ENCODE measurements at regions not wholly inside any gene's neighbourhood (a gene's known extent, or its start where the extent isn't known, plus 50 kb on each side); places are given as distances from the start of the nearest gene placed in this dataset.
"Not testable (repeated sequence)": the region's sequence is repeated elsewhere in the genome, so short reads cannot be mapped to it uniquely, and the experiment has no call there.

- ChIA-PET CTCF (interaction anchor here (0.6 kb wide), 1 partner anchor 1501 kb away, joined by 3 read pairs; no protein-coding TSS in a partner anchor), POLR2A (no interaction called here)
Observed at GRCh38 chr19:31057476-31057875, 291.8 kb downstream of the TSHZ3 start.

- ChIA-PET POLR2A (no interaction called here), CTCF (interaction anchor here (1.2 kb wide), 1 partner anchor 244 kb away, joined by 4 read pairs; no protein-coding TSS in a partner anchor)
Observed at GRCh38 chr19:31055454-31055853, 293.8 kb downstream of the TSHZ3 start.

DNA sequence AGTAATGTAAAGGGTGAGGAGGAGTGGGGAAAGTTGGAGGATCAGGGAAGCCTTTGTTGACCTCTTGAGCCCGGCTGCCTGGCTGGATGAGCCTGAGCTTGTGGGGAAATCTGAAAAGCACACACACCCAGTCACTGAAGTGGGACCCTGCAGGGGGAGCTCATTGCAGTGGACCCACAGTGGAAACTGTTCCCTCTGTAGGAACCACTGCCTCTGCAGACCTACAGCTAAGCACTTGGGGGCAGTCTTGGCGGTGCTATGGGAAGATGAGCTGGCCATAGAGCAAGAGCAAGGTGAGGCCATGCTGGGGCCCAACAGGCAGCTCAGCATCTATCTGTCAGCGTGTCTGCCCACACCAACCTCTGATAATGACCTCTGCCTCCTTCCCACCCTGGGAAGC, 294.8 kb downstream of the TSHZ3 start:
- ChIA-PET CTCF (interaction anchor here (1.2 to 1.4 kb wide), 3 partner anchors 300 to 1170 kb away, joined by 3 to 4 read pairs (median 3); no protein-coding TSS in a partner anchor), POLR2A (no interaction called here)

DNA sequence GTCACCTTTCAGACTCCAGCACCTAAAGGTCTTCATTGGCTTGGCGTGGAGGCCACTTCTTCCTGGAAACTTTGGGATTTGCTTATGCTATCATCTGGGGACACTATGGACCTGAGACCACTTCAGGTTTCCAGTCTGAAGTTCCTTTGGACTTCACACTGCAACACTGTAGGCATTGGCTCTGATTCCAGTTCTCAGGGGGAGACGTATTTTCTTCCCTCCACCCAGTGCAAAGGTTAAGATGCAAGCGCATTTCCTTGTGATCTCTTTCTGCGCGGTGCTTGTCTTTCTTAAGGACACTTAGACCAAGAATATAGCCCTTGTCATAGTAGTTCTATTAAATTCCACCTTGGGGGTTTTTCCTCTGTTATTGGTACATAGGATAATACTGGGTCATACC, 299.8 kb downstream of the TSHZ3 start:
- POLR2A ChIA-PET, result no interaction called here

DNA sequence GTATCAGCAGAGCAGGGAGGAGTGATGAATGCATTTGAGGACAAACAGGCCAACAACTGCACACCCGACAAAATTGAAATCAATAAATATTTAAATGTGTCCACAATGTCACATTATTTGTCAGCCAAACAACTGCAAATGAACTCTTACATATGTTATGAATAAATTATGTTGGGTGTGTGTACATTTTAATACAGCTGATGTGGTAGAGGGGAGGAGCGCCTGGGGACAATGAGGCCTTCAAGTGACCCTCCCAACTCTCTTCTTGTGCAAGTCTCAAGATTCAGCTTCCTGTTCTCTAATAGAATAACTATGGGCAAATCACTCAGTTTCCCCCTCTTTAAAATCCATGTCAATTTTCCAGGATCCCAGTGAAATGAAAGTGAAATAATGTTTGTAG, 303.2 kb downstream of the TSHZ3 start:
- CTCF ChIA-PET, result no interaction called here
- POLR2A ChIA-PET, result no interaction called here

More for the DNA sequence above, 299.8 kb downstream of the TSHZ3 start:
- CTCF ChIA-PET, result no interaction called here

- ChIA-PET POLR2A (no interaction called here), CTCF (no interaction called here)
Observed at GRCh38 chr19:31041461-31041860, 307.8 kb downstream of the TSHZ3 start.

DNA sequence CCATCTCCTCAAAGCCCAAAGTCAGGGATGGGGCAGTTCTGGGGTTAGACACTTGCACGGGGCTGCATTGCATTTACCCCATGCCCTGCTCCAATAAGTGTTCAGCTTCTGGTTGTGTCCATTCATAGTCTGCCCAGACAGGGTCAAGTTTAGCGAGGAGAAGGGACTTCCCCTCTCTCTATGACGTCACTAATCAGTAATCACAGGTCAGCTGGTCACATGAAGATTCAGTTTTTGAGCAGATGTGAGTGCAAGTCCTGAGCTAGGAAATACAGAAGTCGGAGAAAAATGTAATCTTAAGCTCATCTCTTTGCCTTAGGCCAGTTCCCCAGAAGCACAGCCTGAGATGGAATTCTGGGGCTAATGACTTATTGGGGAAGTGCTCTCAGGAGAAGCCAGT, 310.1 kb downstream of the TSHZ3 start:
- ChIA-PET POLR2A (no interaction called here), CTCF (no interaction called here)

DNA sequence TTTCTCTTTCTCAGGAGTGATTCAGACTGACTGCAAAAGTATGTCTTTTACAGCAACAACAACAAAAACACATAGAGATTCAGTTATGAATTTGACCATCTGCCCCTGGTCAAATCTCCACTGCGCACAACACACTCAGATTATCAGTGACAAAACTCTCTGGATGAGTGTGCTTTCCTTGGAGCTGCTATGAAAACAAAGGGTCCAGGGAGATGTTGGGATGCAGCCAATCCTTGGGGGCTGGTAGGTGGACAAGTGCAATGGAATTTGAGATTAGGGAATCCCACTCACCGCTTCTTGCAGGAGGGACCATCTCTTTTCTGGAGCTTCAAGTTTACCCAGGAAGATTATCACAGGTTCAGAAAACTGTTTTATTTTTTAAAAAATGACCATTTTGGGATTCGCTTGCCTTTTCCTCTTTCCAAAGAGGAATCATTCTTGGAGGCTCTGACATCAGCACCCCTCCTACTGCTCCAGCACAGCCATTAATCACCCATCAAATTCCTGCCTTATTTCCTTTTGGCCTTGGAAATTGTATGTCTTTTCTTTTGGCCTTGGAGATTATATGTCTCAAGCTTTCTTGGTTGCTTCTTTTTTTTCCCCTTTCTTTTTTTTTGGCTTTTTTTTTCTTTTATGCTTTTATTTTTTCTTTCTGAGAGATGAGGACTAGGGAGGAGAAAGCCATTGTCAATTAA, 311.8 kb downstream of the TSHZ3 start:
- ChIA-PET POLR2A (no interaction called here), CTCF (no interaction called here)

DNA sequence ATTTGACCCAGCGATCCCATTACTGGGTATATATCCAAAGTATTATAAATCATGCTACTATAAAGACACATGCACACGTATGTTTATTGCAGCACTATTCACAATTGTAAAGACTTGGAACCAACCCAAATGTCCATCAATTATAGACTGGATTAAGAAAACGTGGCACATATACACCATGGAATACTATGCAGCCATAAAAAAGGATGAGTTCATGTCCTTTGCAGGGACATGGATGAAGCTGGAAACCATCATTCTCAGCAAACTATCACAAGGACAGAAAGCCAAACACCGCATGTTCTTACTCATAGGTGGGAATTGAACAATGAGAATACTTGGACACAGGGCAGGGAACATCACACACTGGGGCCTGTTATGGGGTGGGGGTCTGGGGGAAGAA, 317.8 kb downstream of the TSHZ3 start:
- POLR2A ChIA-PET, CTCF ChIA-PET: not testable (repeated sequence)

DNA sequence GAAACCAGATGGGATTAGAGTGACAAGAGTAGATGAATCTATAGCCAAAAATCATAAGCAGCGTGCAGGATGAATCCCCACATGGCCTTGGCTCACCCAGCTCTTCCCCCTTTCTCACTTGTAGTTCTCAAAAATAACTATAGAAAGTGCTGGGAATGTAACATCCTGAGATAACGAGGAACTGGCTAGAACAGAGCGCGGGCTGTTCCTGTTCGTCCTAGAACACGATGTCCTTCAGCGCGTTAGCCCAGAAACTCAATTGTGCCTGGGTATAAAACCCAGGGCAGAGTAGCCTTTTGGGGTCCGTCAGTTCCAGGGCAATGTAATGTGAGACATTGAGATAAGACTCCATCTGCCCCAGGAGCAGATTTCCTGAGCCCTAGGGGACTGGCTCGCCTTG, 326.2 kb downstream of the TSHZ3 start:
- POLR2A ChIA-PET, result no interaction called here
- CTCF ChIA-PET, result no interaction called here

GRCh38 chr19:31018936-31019335, 330.3 kb downstream of the TSHZ3 start:
- POLR2A ChIA-PET, result no interaction called here
- CTCF ChIA-PET, result no interaction called here

- ChIA-PET POLR2A (no interaction called here), CTCF (no interaction called here)
Observed at GRCh38 chr19:31015778-31016177, 333.5 kb downstream of the TSHZ3 start.

- ChIA-PET CTCF (no interaction called here), POLR2A (no interaction called here)
Observed at GRCh38 chr19:31014668-31015067, 334.6 kb downstream of the TSHZ3 start.

DNA sequence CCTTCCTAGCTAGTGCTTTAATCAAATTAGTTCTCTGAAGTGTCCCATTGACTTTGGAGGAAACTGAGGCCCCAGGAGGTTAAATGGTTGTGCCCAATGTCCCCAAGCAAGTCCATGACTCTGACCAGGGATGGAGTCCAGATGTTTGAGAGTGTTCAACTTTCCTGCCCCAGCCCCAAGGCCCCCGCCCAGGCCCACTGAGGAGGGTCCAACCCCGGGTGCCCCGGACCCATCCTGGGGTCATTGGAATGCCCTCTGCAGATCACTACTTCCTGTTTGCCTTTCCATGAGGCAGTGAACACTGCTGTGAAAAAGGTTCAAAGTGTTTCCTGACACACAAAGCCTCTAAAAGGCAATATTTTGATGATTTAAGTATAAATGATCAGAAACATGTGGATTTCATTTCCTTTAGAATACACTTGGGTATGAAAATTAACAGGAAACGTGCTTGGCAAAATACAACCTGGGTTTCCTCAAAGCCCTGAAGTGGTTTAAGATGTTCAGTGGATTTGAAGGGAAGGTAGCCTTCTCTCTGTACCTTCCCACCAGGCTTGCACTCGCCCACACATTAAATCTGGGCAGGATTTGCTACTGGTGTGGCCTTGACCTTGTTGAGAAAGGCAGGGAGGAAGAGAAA, 335.7 kb downstream of the TSHZ3 start:
- ChIA-PET POLR2A (no interaction called here), CTCF (no interaction called here)

DNA sequence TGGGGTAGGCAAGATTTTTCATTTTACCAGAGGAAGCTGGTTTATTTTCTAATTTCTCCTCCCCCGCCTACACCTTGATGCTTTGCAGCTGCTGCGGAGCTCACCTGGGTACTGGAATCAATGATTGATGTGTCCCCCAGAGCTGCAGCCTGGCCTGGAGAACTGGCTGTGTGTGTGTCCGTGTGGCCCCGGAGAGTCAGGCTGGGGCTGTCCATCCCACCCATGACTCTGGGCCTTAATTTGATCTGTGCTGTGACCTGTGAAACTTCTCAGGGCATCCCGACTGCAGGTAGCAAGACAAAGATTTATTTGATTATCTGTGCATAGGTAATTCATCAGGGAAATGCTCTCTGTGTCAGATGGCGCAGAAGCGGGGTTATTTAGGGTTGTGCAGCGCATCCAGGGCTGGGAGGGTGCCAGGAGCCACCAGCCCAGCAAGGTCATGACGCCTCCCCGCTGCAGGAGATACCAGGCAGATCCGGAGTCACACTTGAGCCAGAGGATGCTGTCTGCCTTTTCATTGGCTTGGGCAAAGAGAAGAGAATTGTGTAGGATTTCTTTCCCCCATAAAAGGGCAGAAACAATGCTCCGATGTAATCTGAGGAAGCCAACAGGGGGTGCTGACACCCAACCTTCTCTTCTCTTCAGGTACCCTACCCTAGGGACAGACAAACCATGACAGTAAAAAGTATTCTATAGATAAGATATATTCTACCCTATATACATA, 346.6 kb downstream of the TSHZ3 start:
- CTCF ChIA-PET, result no interaction called here
- POLR2A ChIA-PET, result no interaction called here

DNA sequence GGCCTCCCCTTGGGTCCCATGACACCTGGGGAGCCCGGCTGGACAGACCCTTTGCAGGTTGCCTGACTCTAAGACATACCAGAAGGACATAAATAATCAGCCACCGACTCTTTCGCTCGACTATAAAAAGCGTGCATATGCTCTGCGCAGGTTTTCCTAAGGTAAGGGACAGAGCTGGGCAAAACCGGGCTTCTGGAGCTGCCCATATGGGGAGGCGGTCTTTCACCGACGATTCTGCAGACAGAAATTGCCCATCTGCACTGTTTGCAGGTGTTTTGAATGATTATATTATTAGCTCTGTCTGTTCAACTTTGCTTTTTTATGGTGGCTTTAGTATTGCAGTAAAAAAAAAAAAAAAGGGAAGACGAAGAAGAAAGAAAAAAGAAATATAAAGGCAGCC, 347.2 kb downstream of the TSHZ3 start:
- POLR2A ChIA-PET, result interaction anchor here (0.6 kb wide), 1 partner anchor 61 kb away, joined by 3 read pairs; no protein-coding TSS in a partner anchor
- CTCF ChIA-PET, result no interaction called here

GRCh38 chr19:31000913-31001312, 348.3 kb downstream of the TSHZ3 start:
- CTCF ChIA-PET, result no interaction called here
- POLR2A ChIA-PET, result no interaction called here

DNA sequence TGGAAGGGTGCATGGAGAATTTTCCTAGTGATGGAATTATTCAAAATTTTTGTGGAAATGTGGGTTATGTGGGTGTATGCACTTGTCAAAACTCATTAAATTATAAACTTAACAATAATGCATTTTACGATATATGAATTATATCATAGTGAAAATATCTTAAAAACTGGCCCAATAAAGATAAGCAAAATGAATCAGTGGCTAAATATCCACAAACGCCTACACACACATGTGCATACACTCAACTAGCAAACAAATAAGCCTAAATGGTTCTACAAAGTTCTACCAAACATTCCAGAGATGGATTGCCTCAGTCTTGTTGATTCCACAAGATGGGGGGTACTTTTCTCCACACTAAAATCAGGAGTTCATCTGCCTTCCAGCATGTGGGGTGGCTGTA, 349.5 kb downstream of the TSHZ3 start:
- POLR2A ChIA-PET, result no interaction called here

GRCh38 chr19:30997222-30997621, 352.0 kb downstream of the TSHZ3 start:
- CTCF ChIA-PET, result no interaction called here
- POLR2A ChIA-PET, result no interaction called here

More for the DNA sequence above, 349.5 kb downstream of the TSHZ3 start:
- CTCF ChIA-PET, result no interaction called here

GRCh38 chr19:30978639-30979038, 370.6 kb downstream of the TSHZ3 start:
- POLR2A ChIA-PET, result no interaction called here
- CTCF ChIA-PET, result no interaction called here

DNA sequence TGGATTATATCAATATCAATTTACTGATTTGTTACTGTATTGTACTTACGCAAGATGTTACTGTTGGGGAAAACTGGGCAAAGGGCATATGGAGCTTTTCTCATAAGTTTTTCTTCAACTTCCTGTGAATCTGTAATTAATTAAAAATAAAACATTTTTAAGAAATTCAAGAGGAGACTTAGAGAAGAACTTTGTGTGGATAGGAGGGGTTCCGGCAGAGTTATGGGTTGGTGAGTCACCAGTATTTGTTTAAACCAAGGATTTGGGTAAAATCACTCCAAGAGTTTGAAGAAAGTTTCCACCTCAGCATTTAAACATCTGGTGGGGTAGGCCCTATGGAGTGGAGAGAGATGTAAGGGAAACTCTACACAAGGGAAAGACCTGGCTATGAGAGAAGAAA, 379.6 kb downstream of the TSHZ3 start:
- ChIA-PET CTCF (no interaction called here), POLR2A (no interaction called here)
